Mesothelial cell of epicardium (in vitro differentiated cells): ENCODE measurements at regions not wholly inside any gene's neighbourhood (a gene's known extent, or its start where the extent isn't known, plus 50 kb on each side); places are given as distances from the start of the nearest gene placed in this dataset.

Experiments used
- DNase-seq, 2 experiments: peaks; one replicate each; pipeline ENCODE4 v3.0.0; 2021; ENCODE audit warnings: low spot score in 2 of 2; ENCODE audit not compliant: unreplicated experiment in 2 of 2
- H3K27ac Mint-ChIP-seq: 2 replicates; pipeline ENCODE4 v1.8.0; 2021; ENCODE audit warnings: mixed read lengths
- H3K27me3 Mint-ChIP-seq: 2 replicates; pipeline ENCODE4 v1.8.0; 2021; ENCODE audit warnings: low read depth, mixed read lengths
- H3K36me3 Mint-ChIP-seq: 2 replicates; pipeline ENCODE4 v1.8.0; 2021; ENCODE audit warnings: mixed read lengths
- H3K4me1 Mint-ChIP-seq: 2 replicates; pipeline ENCODE4 v1.8.0; 2021; ENCODE audit warnings: mixed read lengths
- H3K4me3 Mint-ChIP-seq: 2 replicates; pipeline ENCODE4 v1.8.0; 2021; ENCODE audit warnings: mild to moderate bottlenecking, moderate library complexity, mixed read lengths
- H3K9me3 Mint-ChIP-seq: 2 replicates; pipeline ENCODE4 v1.8.0; 2021; ENCODE audit warnings: mixed read lengths
- CTCF ChIP-seq: fragments of 200-600 bp; sonication (generic); IDR thresholded peaks from one replicate; pipeline ENCODE4 v1.5.0; 2021; ENCODE audit warnings: antibody characterized with exemption; ENCODE audit not compliant: unreplicated experiment

GRCh38 chr7:97346349-97346748 is 228.9 kb downstream of the SDHAF3 start:
- Mint-ChIP-seq H3K4me3 (no peak overlapping the region), H3K9me3 (peaks cover 15% of the 10 kb centered on the region), H3K27ac (no peak overlapping the region), H3K27me3 (no peaks in the 10 kb centered on the region), H3K4me1 (peaks cover 19% of the 10 kb centered on the region), H3K36me3 (no peaks in the 10 kb centered on the region)
- DNase-seq: no peak
- TF ChIP-seq CTCF: no peak

DNA sequence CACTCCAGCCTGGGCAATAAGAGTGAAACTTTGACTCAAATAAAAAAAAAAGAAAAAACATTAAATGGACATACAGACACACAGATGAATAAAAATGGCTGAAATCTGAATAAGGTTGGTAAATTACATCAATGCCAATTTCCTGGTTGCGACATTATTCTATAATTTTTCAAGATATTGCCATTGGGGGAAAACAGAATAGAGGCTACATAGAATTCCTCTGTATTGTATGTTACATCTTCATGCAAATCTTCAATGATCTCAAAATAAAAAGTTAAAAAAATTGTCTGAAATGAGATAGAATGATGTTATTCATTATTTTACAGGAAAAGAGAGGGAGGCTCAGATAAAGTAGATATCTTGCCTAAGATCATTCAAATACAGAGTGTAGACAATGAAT is 234.0 kb downstream of the SDHAF3 start:
- Mint-ChIP-seq H3K9me3 (peaks cover 18% of the 10 kb centered on the region), H3K27ac (no peak overlapping the region), H3K36me3 (no peaks in the 10 kb centered on the region), H3K4me1 (no peaks in the 10 kb centered on the region), H3K4me3 (no peak overlapping the region), H3K27me3 (peaks cover 7% of the 10 kb centered on the region)
- DNase-seq: no peak
- no peak for TF ChIP-seq CTCF

- peaks cover 9% of the 10 kb centered on the region for H3K27me3 Mint-ChIP-seq
- no peak overlapping the region for H3K4me3 Mint-ChIP-seq
Observed at GRCh38 chr7:97357459-97357858, 240.0 kb downstream of the SDHAF3 start.

DNA sequence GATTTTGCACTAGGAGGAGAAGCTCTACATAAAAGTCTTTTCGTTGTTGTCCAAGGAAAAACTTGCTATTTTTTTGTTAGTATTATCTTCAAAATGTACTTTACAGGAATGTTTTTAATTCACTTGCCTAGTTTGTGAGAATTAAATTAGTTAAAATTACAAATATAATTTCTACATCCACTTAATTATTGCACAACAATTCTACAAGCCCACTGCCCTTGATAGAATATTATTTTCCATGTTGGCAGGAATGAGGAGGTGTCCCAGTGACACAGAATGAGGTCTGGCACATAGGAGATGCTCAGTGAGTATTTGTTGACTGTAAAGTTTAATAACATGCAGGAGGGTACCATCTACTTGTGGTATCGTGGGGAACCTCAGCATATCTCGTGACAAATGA is 255.4 kb downstream of the SDHAF3 start:
- no peak for DNase-seq
- no peaks in the 10 kb centered on the region for H3K36me3 Mint-ChIP-seq
- peaks cover 6% of the 10 kb centered on the region for H3K9me3 Mint-ChIP-seq
- no peak overlapping the region for H3K4me3 Mint-ChIP-seq
- TF ChIP-seq CTCF: no peak
- H3K27me3 Mint-ChIP-seq: no peaks in the 10 kb centered on the region
- no peaks in the 10 kb centered on the region for H3K4me1 Mint-ChIP-seq
- H3K27ac Mint-ChIP-seq: no peak overlapping the region

More at GRCh38 chr7:97357459-97357858, 240.0 kb downstream of the SDHAF3 start:
- DNase-seq: no peak
- Mint-ChIP-seq H3K36me3 (no peaks in the 10 kb centered on the region), H3K9me3 (no peaks in the 10 kb centered on the region), H3K27ac (no peak overlapping the region), H3K4me1 (no peaks in the 10 kb centered on the region)
- no peak for TF ChIP-seq CTCF

DNA sequence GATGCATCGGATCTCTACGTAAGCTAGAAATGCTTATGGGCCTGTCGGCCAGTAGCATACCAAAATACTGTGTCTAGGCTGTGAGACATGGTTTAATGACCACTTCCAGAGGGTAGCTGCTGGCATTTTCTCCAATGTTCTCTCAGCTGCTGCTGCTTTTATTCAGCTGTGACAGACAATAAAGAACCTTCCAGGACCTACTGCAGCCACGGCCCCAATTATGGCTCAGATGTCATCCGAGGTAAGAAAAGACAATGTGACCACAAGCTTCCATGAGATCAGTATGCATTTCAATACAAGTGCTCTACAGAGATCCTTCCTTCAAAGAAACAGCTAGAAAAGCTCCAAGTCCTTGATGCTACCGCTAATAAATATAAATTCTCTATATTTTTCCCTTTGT is 256.2 kb downstream of the SDHAF3 start:
- Mint-ChIP-seq H3K27ac (no peak overlapping the region), H3K9me3 (peaks cover 6% of the 10 kb centered on the region), H3K27me3 (peaks cover 2% of the 10 kb centered on the region), H3K36me3 (no peaks in the 10 kb centered on the region), H3K4me1 (no peaks in the 10 kb centered on the region), H3K4me3 (no peak overlapping the region)
- TF ChIP-seq CTCF: no peak
- DNase-seq: no peak

DNA sequence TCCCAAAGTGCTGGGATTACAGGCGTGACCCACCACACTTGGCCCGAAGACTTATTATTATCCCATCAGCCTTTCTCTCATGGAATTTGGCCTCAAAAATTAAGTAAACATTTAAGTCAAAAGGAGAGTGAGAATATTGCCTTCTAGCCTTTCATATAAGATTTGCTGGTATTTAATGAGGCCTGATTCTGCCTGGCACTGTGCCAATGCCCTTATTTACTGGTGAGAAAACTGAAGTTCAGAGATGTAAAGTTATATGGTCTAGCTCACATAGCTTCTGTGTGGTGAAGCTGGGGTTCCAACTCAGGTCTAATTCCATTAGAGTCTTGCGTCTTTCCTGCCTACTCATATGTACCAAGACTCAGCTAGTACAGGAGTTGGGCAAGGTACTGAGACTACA is 260.2 kb downstream of the SDHAF3 start:
- Mint-ChIP-seq H3K4me3 (no peak overlapping the region), H3K27ac (no peak overlapping the region), H3K4me1 (no peaks in the 10 kb centered on the region), H3K9me3 (peaks cover 6% of the 10 kb centered on the region), H3K27me3 (peaks cover 11% of the 10 kb centered on the region), H3K36me3 (no peaks in the 10 kb centered on the region)
- TF ChIP-seq CTCF: no peak
- DNase-seq: no peak
